Body of pancreas (tissue), 4 donors: ENCODE measurements at regions not wholly inside any gene's neighbourhood (a gene's known extent, or its start where the extent isn't known, plus 50 kb on each side); places are given as distances from the start of the nearest gene placed in this dataset.

Experiments
- CTCF ChIP-seq, 7 experiments: fragments of 450-650 bp in 4 of 7; fragments of 200-600 bp in 3 of 7; sonication (generic) in 3 of 7; IDR thresholded peaks; one replicate each; pipeline ENCODE4 v1.5.1; 2016 to 2019; ENCODE audit warnings: antibody characterized with exemption in 7 of 7
- POLR2A ChIP-seq, 3 donors: fragments of 450-650 bp; IDR thresholded peaks; one replicate each; pipeline ENCODE4 v1.6.1; 2016; ENCODE audit warnings: antibody characterized with exemption in 3 of 3, mild to moderate bottlenecking in 2 of 3

GRCh38 chr7:69422574-69422985, 175.7 kb upstream of the AUTS2 start:
- TF ChIP-seq CTCF (IDR thresholded peaks at IDR 0.05): no peak
- TF ChIP-seq POLR2A (IDR thresholded peaks at IDR 0.05): no peak
